ENCODE measurements at regions not wholly inside any gene's neighbourhood (a gene's known extent, or its start where the extent isn't known, plus 50 kb on each side); places are given as distances from the start of the nearest gene placed in this dataset.
"Not testable (repeated sequence)": the region's sequence is repeated elsewhere in the genome, so short reads cannot be mapped to it uniquely, and the experiment has no call there.

DNA sequence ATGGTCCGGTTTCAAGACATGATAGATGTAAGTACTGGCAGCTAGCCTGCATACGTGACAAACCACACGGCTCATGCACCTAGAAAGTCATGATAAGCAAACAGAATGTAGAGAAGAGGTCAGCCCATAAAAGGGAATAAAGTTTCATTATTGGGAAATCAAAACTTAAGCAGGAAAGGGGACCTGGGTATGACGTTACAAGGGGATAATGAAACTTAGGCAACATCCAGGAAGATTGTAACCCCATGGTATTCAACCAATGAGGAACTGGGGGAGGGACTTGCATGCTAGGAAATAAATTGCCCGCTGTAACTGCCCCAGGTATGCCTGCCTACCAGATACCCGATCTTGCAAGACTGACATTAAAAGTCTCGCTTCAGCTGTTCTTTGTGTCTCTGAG, 1679.0 kb downstream of the SUCLG1 start:
- no peak for ATAC-seq
- H3K27me3 ChIP-seq, result no peaks in the 10 kb centered on the region
- no peak for TF ChIP-seq CTCF (IDR thresholded peaks at IDR 0.05)
- no peaks in the 10 kb centered on the region for H3K4me1 ChIP-seq
- H3K27ac ChIP-seq, result no peak overlapping the region
- H3K4me3 ChIP-seq, result no peak overlapping the region
- DNase-seq, result no peak
- peaks cover 0 to 2% of the 10 kb centered on the region in 2 donors for H3K9me3 ChIP-seq
- intact Hi-C loops (cut with DNase I), result no loop called here
- no peaks in the 10 kb centered on the region for H3K36me3 ChIP-seq

DNA sequence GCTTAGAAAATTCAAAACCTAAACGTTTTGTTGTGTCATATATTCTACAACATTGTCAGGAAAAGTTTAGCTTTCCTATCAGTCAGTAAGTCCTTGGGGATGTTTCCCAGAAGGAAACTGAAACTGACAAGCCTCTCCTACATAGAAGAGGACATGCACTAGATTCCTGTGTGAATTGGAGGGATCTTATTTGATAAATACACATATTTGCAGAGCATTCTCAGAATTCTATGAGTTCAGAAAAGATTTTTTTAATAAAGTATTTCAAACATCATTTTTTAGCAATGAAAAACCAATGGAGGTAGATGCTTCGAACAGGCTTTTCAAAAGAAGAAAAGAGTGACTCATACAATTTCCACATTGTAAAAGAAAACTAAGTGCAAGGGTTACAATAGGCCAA, 1706.7 kb downstream of the SUCLG1 start:
- no peaks in the 10 kb centered on the region for H3K4me1 ChIP-seq
- no peak overlapping the region for H3K4me3 ChIP-seq
- H3K27ac ChIP-seq, result no peak overlapping the region
- DNase-seq (no peak), ATAC-seq (no peak)
- peaks cover 0 to 35% of the 10 kb centered on the region in 2 donors for H3K9me3 ChIP-seq
- no peaks in the 10 kb centered on the region for H3K27me3 ChIP-seq
- TF ChIP-seq CTCF (IDR thresholded peaks at IDR 0.05), result no peak
- H3K36me3 ChIP-seq, result no peaks in the 10 kb centered on the region
- intact Hi-C loops (cut with DNase I), result no loop called here

GRCh38 chr2:82748653-82749052, 1710.4 kb downstream of the SUCLG1 start:
- H3K27ac ChIP-seq, result no peak overlapping the region
- no peak for ATAC-seq
- intact Hi-C loops (cut with DNase I), result no loop called here

GRCh38 chr2:82740527-82740926, 1718.6 kb downstream of the SUCLG1 start:
- H3K27ac ChIP-seq, result no peak overlapping the region
- ATAC-seq (no peak), DNase-seq (no peak)
- H3K9me3 ChIP-seq, result peaks cover 0 to under 1% of the 10 kb centered on the region in 2 donors
- no peaks in the 10 kb centered on the region for H3K27me3 ChIP-seq
- no peak overlapping the region for H3K4me3 ChIP-seq
- no peaks in the 10 kb centered on the region for H3K36me3 ChIP-seq
- no peak for TF ChIP-seq CTCF (IDR thresholded peaks at IDR 0.05)
- no peaks in the 10 kb centered on the region for H3K4me1 ChIP-seq
- intact Hi-C loops (cut with DNase I), result no loop called here

More at GRCh38 chr2:82748653-82749052, 1710.4 kb downstream of the SUCLG1 start:
- Histone ChIP-seq H3K4me1 (no peaks in the 10 kb centered on the region), H3K27me3 (no peaks in the 10 kb centered on the region), H3K4me3 (no peak overlapping the region), H3K9me3 (peaks cover 0 to 44% of the 10 kb centered on the region in 2 donors), H3K36me3 (no peaks in the 10 kb centered on the region)
- DNase-seq, result no peak
- no peak for TF ChIP-seq CTCF (IDR thresholded peaks at IDR 0.05)

DNA sequence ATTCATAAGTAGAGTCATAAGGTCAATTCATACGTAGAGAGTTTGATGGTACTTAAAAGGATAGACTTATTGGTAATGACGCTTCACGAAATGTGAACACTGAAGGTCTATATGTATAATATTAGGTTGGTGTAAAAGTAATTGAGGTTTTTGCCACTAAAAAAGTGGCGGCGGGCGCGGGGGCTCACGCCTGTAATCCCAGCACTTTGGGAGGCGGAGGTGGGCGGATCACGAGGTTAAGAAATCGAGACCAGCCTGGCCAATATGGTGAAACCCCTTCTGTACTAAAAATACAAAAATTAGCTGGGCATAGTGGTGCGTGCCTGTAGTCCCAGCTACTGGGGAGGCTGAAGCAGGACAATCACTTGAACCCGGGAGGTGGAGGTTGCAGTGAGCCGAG, 1721.1 kb downstream of the SUCLG1 start:
- H3K36me3 ChIP-seq; H3K27ac ChIP-seq; H3K4me1 ChIP-seq; intact Hi-C loops (cut with DNase I); ATAC-seq; H3K9me3 ChIP-seq; H3K27me3 ChIP-seq; H3K4me3 ChIP-seq: not testable (repeated sequence)
- peak in 1 of 4 donors; percentile 38 for DNase-seq

- intact Hi-C loops (cut with DNase I), result no loop called here
- peaks cover 0 to 4% of the 10 kb centered on the region in 2 donors for H3K9me3 ChIP-seq
- H3K27ac ChIP-seq, result no peak overlapping the region
- DNase-seq, result peak in 1 of 4 donors; percentile 40
- no peaks in the 10 kb centered on the region for H3K27me3 ChIP-seq
- TF ChIP-seq CTCF (IDR thresholded peaks at IDR 0.05), result no peak
- no peak overlapping the region for H3K4me3 ChIP-seq
- H3K4me1 ChIP-seq, result no peaks in the 10 kb centered on the region
- H3K36me3 ChIP-seq, result no peaks in the 10 kb centered on the region
- ATAC-seq, result no peak
Measured at GRCh38 chr2:82735336-82735735, 1723.7 kb downstream of the SUCLG1 start.

All from left lung (tissue), 4 donors.